ENCODE measurements at regions not wholly inside any gene's neighbourhood (a gene's known extent, or its start where the extent isn't known, plus 50 kb on each side); places are given as distances from the start of the nearest gene placed in this dataset.

- DNase-seq, result no peak
These were observed 499.6 kb upstream of the JARID2 start for GRCh38 chr6:14746139-14746837.

DNA sequence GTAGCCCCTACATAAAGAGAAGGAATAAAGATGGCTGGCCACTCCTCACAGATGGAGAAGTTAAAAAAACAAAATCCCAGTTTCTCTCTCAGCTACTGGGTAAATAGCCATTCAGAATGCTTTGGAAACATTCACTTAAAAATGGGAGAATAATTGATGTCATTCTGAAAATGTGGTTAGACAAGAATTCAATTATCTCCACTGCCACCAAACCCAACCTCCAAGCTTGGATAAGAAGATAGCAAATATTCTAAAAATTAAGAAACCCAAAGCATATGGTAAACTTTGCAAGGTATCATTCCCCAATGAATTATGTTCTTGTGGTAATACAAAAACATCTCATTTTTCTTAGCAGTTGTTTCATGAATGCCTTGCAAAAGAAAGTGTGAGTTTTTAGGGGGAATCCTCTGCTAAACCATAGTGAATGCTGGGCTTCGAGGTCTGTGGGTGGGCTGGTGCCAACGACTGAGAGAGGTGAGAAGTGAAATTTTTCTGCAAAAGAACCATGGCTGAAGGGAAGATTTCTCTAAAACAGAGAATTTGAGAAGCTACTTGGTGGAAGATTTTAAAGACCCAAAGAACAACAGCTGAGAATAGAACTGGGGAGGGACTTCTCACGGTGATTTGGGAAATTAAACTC, 497.9 kb upstream of the JARID2 start:
- no peak for DNase-seq

DNA sequence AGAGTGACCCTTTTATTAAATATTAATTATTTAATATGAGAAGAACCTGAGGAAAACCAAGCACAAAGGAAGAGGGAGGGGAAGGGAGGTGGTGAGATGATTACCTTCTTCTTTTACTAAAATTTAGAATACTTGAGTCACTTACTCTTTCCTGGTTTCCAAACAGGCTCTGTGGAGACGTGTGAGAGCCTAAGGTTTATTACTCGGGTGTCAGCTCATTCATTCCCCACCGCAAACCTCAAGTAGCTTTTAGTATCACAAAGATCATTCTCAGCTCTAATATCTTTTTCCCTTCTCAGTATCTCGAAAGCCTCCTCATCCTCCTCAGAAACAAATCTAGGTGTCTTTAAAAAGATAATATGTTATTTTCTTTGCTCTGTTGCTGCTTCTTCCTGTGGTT, 497.2 kb upstream of the JARID2 start:
- no peak for DNase-seq

DNA sequence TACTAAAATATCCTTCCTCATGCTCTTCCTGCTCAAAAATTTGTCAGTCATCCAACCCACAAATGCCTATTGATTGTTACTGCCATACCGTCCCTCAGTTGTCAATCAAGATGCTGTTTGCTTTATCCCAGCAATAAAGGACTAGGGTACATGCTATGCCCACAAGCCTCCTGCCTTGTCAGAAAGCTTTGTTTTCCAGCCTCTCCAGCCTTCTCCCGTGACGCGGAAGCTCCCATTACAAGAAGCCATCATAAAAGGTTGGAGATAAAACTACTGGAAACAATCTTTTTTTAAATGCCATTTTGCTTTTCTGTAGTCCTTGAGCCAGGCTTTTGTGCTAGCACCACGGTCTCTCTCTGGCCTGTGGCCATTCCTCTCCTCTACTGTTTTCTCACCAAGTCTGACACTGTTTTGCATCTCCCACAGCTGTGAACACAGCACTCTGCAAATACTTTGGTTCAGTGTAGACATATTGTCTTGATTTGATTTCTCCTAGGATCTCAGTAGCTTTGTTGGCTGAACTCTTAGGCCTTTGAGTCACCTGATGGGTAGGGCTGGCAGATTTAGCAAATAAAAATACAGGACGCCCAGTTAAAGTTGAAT, 495.7 kb upstream of the JARID2 start:
- DNase-seq, result no peak

- no peak for DNase-seq
These were observed 494.2 kb upstream of the JARID2 start for GRCh38 chr6:14751645-14752175.

DNA sequence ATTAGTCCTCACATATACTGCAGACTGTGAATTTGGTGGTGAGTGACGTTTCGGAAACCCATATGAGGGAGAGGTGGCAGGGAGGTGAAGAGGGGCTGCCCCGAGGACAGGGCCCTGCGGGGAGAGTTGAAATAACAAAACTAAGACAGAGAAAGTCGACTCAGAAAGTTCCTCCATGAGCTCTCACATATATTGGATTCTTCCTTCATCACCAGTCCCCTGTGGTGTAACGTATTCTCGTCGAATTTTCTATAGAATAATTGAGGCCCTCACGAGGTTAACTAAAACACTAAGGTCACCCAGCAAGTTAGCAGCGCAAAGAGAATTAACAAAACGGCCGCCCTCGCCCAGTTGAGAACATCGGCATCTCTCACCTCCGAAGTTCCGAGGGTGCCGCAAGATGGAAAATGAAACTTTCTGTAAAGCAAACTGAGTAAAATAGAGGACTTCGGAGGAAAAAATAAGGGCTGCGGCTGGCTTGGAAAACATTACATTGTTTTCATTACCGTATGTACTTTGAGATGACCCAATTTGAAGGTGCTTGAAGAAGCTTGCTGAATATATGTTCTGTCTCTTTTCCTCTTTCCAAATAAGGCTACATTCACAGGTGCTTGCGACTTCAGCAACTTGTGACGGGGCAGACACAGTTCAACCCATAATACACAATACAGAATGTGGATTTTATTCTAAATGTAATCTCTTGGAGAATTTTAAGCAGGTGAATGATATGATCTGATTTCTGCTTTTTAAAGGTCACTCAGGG, 490.9 kb upstream of the JARID2 start:
- DNase-seq, result no peak

GRCh38 chr6:14756340-14756739, 489.5 kb upstream of the JARID2 start:
- no peak for DNase-seq

GRCh38 chr6:14757014-14757413, 488.9 kb upstream of the JARID2 start:
- no peak for DNase-seq

GRCh38 chr6:14757418-14757817, 488.5 kb upstream of the JARID2 start:
- DNase-seq, result no peak

DNA sequence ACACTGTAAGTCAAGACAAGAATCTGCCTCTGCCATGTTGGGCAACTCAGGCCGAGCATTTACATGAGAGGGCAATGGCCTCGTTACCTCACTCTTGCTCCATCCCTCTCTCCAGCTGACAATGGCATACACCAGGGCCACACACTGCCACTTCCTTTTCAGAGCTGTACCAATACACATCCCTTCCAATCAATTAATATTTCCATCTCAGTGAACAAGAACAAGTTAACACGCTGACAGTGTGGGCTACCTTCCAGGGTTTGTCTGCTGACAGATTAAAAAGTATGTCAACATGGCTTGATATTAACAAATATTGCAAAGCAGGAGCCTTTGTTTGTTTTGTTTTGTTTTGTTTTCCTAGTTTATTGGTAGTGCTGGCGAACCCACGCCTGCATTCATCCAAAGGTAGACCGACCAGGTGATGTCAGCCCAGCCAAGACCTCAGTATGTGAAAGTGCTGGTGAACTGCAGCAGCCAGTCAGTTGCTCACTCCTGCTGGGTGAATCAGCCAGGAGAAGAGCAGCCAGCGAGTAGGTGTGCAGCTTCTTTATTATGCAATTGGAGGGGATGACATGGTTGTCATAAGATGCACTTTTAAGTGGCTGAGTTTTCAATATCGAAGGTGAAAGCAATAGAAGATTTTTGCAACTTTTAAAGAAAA, 487.3 kb upstream of the JARID2 start:
- DNase-seq, result no peak

- DNase-seq, result no peak
These were observed 485.7 kb upstream of the JARID2 start for GRCh38 chr6:14759976-14760672.

GRCh38 chr6:14762077-14762476, 483.8 kb upstream of the JARID2 start:
- no peak for DNase-seq

GRCh38 chr6:14763139-14763538, 482.7 kb upstream of the JARID2 start:
- peak in 1 of 2 experiments; percentile 53 for DNase-seq

- no peak for DNase-seq
These were observed 482.3 kb upstream of the JARID2 start for GRCh38 chr6:14763616-14764015.

GRCh38 chr6:14765106-14765505, 480.8 kb upstream of the JARID2 start:
- DNase-seq, result no peak

DNA sequence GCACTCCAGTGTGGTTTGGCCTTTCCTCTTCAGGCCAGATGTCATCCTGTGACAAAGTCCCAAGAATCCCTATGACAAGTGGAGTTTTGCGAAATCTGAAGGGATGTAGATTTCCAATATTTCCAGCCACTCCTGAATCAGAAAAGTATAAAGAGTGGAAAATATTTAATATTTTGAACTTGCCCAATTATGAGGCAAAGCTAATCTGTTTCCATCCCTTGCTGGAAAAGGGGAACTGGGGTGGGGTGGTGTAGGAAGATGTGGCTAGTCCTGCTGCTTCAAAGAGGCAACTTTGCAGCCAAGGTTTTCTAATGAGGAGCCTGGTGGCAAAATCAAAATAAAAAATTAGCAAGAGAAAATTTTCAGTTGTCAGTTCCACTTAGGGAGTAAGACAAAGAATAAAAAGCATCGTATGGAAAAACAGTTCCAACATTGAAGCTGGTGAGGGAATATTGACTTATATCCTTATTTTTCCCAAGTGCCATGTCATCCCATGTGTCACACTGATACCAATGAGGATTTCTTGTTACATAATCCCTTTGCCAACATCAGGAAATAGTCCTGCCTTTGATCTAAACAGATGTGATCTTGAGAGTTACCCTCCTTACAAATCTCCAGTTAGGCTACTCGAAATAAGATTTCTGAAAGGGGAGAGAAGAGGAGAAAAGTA, 480.0 kb upstream of the JARID2 start:
- DNase-seq, result peak; percentile 7 to 65

GRCh38 chr6:14766391-14766994, 479.4 kb upstream of the JARID2 start:
- DNase-seq, result no peak

GRCh38 chr6:14767226-14767625, 478.6 kb upstream of the JARID2 start:
- DNase-seq, result peak in 1 of 2 experiments; percentile 56

GRCh38 chr6:14770040-14770439, 475.8 kb upstream of the JARID2 start:
- no peak for DNase-seq

GRCh38 chr6:14770572-14770971, 475.3 kb upstream of the JARID2 start:
- DNase-seq, result no peak

DNA sequence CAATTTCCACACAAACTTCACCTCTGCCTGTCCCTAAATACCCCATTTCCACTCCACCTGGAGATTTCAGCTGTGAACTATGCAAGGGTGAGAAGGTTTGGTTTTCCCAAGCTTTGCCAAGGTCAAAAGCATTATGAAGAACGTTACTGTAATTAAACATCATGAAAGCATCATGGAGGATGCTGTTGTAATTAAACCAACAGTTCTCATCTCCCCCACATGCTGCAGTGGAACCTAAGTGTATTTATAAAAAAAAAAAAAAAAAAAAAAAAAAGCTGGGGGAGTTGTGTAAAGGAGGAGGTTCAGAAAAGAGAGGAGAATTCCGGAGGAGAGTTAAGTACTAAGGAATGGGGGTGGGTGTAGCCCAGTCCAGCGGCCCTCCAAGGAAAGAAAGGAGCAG, 474.9 kb upstream of the JARID2 start:
- no peak for DNase-seq

All from NCI-H524 (cell line).